A673 (cell line): ENCODE measurements at regions not wholly inside any gene's neighbourhood (a gene's known extent, or its start where the extent isn't known, plus 50 kb on each side); places are given as distances from the start of the nearest gene placed in this dataset.

Experiments used
- BruUV-seq: library from RNA; stranded (reverse); fragments of 400-500 nt; replicated peaks from 2 replicates; lab custom pipeline; 2021; lab: Mats Ljungman, UMichigan
- CTCF ChIA-PET: fragments of 300-600 bp; sonication (Branson Sonifier 250); formaldehyde crosslinking; loops from one replicate; lab custom pipeline; 2022; ENCODE audit warnings: antibody characterized with exemption; lab: Charles Lee
- POLR2A ChIA-PET: fragments of 300-600 bp; sonication (Branson Sonifier 250); formaldehyde crosslinking; loops from one replicate; lab custom pipeline; 2022; ENCODE audit warnings: antibody characterized with exemption; ENCODE audit not compliant: low non-redundant PET; lab: Charles Lee
- DNase-seq: peaks from one replicate; pipeline ENCODE4 v3.0.0-alpha.2; 2015; ENCODE audit warnings: low spot score
- H3K27ac ChIP-seq: fragments of 200-600 bp; sonication (generic); 2 replicates; pipeline ENCODE4 v1.5.1; 2016; ENCODE audit warnings: mixed run types, low read depth, mild to moderate bottlenecking, mixed read lengths, antibody characterized with exemption, low read length; ENCODE audit not compliant: poor library complexity, severe bottlenecking
- H3K27me3 ChIP-seq: fragments of 200-600 bp; sonication (generic); replicated peaks from 2 replicates; pipeline ENCODE4 v1.6.1; 2017; ENCODE audit warnings: mixed run types, low read depth, mild to moderate bottlenecking, mixed read lengths, antibody characterized with exemption, low read length; ENCODE audit not compliant: insufficient read depth, poor library complexity
- H3K36me3 ChIP-seq: fragments of 200-600 bp; sonication (generic); 2 replicates; pipeline ENCODE4 v1.6.1; 2016; ENCODE audit warnings: mixed run types, mild to moderate bottlenecking, mixed read lengths, antibody characterized with exemption, low read length; ENCODE audit not compliant: insufficient read depth, poor library complexity, severe bottlenecking
- H3K4me1 ChIP-seq: fragments of 200-600 bp; sonication (generic); 2 replicates; pipeline ENCODE4 v1.6.1; 2017; ENCODE audit warnings: mixed run types, mild to moderate bottlenecking, mixed read lengths, antibody characterized with exemption, low read length; ENCODE audit not compliant: insufficient read depth, poor library complexity, severe bottlenecking
- H3K4me3 ChIP-seq: fragments of 200-600 bp; sonication (generic); 2 replicates; pipeline ENCODE4 v1.5.1; 2016; ENCODE audit warnings: low read depth, mixed run types, mild to moderate bottlenecking, mixed read lengths, low read length; ENCODE audit not compliant: poor library complexity, severe bottlenecking
- H3K9me3 ChIP-seq: fragments of 200-600 bp; sonication (generic); 2 replicates; pipeline ENCODE4 v1.6.1; 2016; ENCODE audit warnings: mixed run types, low read depth, mild to moderate bottlenecking, mixed read lengths, antibody characterized with exemption, low read length; ENCODE audit not compliant: poor library complexity, severe bottlenecking
- EZH2 ChIP-seq: fragments of 200-600 bp; sonication (generic); IDR thresholded peaks from 2 replicates; pipeline ENCODE4 v1.6.1; 2017; ENCODE audit warnings: borderline replicate concordance, low read depth, mild to moderate bottlenecking, mixed read lengths, antibody characterized with exemption, low read length; ENCODE audit not compliant: poor library complexity, severe bottlenecking
- intact Hi-C: fragments of 100-400 bp; cut with micrococcal nuclease; formaldehyde crosslinking; loops from one replicate; pipeline ENCODE4 v1.10.0; 2022; ENCODE audit not compliant: unreplicated experiment
- TF ChIP-seq, protein P1 (sequence below): fragments of 300-800, 200-600 bp; sonication (generic); conservative IDR thresholded peaks from 2 replicates; pipeline ENCODE4 v1.5.1; 2017; ENCODE audit warnings: low read depth, mild to moderate bottlenecking, antibody characterized with exemption, low read length, moderate library complexity, mixed read lengths

DNA sequence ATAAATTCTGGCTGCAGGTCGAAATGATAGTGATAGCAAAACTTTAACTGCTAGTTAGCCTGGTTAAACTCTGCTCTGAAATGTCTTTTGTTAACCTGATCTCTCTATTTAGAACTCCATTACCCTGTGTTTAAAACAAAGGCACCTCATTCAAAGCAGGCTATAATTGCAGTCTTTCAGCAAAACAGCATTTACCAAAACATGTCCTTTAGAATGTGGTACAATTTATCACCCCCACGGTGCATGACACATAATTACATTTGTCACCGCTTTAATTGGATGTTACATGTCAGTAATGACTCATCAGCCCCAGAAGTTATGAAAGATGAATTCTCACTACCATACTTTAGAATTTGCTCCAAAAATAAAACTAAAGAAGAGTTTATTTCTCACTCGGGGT lies 295.4 kb downstream of the TOX3 start:
- H3K9me3 ChIP-seq = peaks cover 6% of the 10 kb centered on the region
- no peaks in the 10 kb centered on the region for H3K27me3 ChIP-seq
- ChIA-PET POLR2A (no interaction called here), CTCF (no interaction called here)
- no peak overlapping the region for H3K27ac ChIP-seq
- BruUV-seq = no TSS peak
- intact Hi-C loops = no loop called here
- no peaks in the 10 kb centered on the region for H3K36me3 ChIP-seq
- peak; percentile 53 for DNase-seq
- peaks cover 9% of the 10 kb centered on the region for H3K4me1 ChIP-seq
- TF ChIP-seq, protein P1, sequence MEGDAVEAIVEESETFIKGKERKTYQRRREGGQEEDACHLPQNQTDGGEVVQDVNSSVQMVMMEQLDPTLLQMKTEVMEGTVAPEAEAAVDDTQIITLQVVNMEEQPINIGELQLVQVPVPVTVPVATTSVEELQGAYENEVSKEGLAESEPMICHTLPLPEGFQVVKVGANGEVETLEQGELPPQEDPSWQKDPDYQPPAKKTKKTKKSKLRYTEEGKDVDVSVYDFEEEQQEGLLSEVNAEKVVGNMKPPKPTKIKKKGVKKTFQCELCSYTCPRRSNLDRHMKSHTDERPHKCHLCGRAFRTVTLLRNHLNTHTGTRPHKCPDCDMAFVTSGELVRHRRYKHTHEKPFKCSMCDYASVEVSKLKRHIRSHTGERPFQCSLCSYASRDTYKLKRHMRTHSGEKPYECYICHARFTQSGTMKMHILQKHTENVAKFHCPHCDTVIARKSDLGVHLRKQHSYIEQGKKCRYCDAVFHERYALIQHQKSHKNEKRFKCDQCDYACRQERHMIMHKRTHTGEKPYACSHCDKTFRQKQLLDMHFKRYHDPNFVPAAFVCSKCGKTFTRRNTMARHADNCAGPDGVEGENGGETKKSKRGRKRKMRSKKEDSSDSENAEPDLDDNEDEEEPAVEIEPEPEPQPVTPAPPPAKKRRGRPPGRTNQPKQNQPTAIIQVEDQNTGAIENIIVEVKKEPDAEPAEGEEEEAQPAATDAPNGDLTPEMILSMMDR = no peak
- TF ChIP-seq EZH2 = no peak
- no peak overlapping the region for H3K4me3 ChIP-seq

GRCh38 chr16:52247737-52248136 lies 299.2 kb downstream of the TOX3 start:
- Histone ChIP-seq H3K27me3 (no peaks in the 10 kb centered on the region), H3K4me1 (peaks cover 6% of the 10 kb centered on the region), H3K27ac (no peak overlapping the region), H3K9me3 (peaks cover 6% of the 10 kb centered on the region), H3K4me3 (no peak overlapping the region), H3K36me3 (no peaks in the 10 kb centered on the region)
- intact Hi-C loops = no loop called here
- POLR2A ChIA-PET = no interaction called here
- DNase-seq = no peak
- CTCF ChIA-PET = no interaction called here
- no TSS peak for BruUV-seq
- TF ChIP-seq EZH2 = no peak
- TF ChIP-seq, protein P1 = no peak

GRCh38 chr16:52238710-52239109 lies 308.2 kb downstream of the TOX3 start:
- TF ChIP-seq EZH2 = no peak
- TF ChIP-seq, protein P1 = no peak
- ChIA-PET CTCF (no interaction called here), POLR2A (no interaction called here)
- H3K36me3 ChIP-seq = no peaks in the 10 kb centered on the region
- H3K27ac ChIP-seq = no peak overlapping the region
- BruUV-seq = no TSS peak
- DNase-seq = no peak
- H3K9me3 ChIP-seq = no peaks in the 10 kb centered on the region
- H3K4me1 ChIP-seq = no peaks in the 10 kb centered on the region
- intact Hi-C loops = no loop called here
- H3K27me3 ChIP-seq = peaks cover 4% of the 10 kb centered on the region
- H3K4me3 ChIP-seq = no peak overlapping the region
